ENCODE measurements at regions not wholly inside any gene's neighbourhood (a gene's known extent, or its start where the extent isn't known, plus 50 kb on each side); places are given as distances from the start of the nearest gene placed in this dataset.
"Not testable (repeated sequence)": the region's sequence is repeated elsewhere in the genome, so short reads cannot be mapped to it uniquely, and the experiment has no call there.

DNA sequence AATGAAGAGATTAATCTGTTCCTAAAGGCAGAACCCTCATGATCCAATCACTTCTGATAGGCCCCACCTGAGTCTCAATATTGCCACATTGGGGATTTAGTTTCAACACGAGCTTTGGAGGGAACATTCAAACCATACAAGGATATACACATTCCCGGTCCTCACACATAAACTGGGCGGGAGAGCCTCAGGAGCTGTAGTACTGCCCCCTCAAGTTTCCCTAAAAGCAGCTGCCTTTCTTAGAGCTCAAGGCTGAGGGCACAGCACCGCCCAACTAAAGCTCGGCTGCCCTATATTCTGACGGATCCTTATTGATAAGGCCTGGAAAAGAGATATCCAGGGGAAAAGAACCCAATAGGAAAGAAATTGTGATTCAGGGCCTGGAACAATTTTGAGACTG, 83.0 kb downstream of the GADD45G start:
- DNase-seq (ENCODE audit: low spot score in 2 of 2, unreplicated experiment in 2 of 2): no peak
- TF ChIP-seq, protein P1, sequence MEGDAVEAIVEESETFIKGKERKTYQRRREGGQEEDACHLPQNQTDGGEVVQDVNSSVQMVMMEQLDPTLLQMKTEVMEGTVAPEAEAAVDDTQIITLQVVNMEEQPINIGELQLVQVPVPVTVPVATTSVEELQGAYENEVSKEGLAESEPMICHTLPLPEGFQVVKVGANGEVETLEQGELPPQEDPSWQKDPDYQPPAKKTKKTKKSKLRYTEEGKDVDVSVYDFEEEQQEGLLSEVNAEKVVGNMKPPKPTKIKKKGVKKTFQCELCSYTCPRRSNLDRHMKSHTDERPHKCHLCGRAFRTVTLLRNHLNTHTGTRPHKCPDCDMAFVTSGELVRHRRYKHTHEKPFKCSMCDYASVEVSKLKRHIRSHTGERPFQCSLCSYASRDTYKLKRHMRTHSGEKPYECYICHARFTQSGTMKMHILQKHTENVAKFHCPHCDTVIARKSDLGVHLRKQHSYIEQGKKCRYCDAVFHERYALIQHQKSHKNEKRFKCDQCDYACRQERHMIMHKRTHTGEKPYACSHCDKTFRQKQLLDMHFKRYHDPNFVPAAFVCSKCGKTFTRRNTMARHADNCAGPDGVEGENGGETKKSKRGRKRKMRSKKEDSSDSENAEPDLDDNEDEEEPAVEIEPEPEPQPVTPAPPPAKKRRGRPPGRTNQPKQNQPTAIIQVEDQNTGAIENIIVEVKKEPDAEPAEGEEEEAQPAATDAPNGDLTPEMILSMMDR (IDR thresholded peaks at IDR 0.05; ENCODE audit: unreplicated experiment): no peak
- H3K27me3 Mint-ChIP-seq (ENCODE audit: low read depth): no peaks in the 10 kb centered on the region
- H3K36me3 Mint-ChIP-seq: no peaks in the 10 kb centered on the region
- peaks cover 12% of the 10 kb centered on the region for H3K4me1 Mint-ChIP-seq
- H3K9me3 Mint-ChIP-seq: no peaks in the 10 kb centered on the region
- H3K27ac Mint-ChIP-seq: no peak overlapping the region
- no peak overlapping the region for H3K4me3 Mint-ChIP-seq

DNA sequence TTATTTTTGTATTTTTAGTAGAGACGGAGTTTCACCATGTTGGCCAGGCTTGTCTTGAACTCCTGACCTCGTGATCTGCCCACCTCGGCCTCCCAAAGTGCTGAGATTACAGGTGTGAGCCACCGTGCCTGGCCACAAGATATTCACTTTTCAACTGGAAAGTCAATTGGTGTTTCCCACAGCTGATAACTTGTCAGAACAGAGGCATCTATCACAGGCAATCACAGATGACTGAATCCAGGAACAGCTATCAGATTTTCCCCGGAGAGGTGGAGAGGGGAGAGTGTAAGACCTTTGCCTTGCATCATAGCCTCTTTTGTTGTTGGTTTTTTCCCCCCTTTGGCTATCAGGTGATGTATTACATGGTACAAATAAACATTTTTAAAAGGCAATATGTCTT, 84.5 kb downstream of the GADD45G start:
- DNase-seq (ENCODE audit: low spot score in 2 of 2, unreplicated experiment in 2 of 2); H3K27ac Mint-ChIP-seq; H3K36me3 Mint-ChIP-seq; H3K27me3 Mint-ChIP-seq (ENCODE audit: low read depth); H3K4me3 Mint-ChIP-seq; H3K9me3 Mint-ChIP-seq: not testable (repeated sequence)
- peaks cover 12% of the 10 kb centered on the region for H3K4me1 Mint-ChIP-seq

DNA sequence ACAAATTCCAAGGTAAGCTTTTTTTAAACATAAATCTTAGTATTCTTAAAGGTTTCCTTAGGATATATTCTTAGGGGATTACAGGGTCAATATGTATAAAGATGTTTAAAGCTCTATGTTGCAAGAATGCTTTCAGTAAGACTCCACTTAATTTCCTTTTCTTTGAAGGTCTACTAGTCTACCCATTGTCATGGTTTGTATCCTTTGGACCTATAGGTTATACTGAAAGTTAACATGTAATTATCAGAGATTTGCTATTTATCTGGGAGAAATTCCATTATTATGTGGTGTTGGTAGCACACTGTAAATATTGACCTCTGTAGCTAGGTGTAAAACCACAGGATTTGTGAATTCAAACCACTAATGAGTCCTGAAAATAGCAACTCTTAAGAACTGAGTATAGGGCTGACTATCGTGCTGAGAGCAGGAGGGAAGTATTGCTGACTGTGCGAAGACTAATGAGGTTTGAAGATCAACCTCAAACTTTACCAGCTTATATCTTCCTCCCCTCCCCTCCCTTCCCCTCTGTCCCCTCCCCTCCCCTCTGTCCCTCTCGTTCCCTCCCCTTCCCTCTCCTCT, 85.6 kb downstream of the GADD45G start:
- DNase-seq (ENCODE audit: low spot score in 2 of 2, unreplicated experiment in 2 of 2): no peak
- H3K27me3 Mint-ChIP-seq (ENCODE audit: low read depth): no peaks in the 10 kb centered on the region
- TF ChIP-seq, protein P1 (IDR thresholded peaks at IDR 0.05; ENCODE audit: unreplicated experiment): no peak
- H3K4me1 Mint-ChIP-seq: peaks cover 12% of the 10 kb centered on the region
- H3K27ac Mint-ChIP-seq: no peak overlapping the region
- no peak overlapping the region for H3K4me3 Mint-ChIP-seq
- H3K36me3 Mint-ChIP-seq: no peaks in the 10 kb centered on the region
- no peaks in the 10 kb centered on the region for H3K9me3 Mint-ChIP-seq

DNA sequence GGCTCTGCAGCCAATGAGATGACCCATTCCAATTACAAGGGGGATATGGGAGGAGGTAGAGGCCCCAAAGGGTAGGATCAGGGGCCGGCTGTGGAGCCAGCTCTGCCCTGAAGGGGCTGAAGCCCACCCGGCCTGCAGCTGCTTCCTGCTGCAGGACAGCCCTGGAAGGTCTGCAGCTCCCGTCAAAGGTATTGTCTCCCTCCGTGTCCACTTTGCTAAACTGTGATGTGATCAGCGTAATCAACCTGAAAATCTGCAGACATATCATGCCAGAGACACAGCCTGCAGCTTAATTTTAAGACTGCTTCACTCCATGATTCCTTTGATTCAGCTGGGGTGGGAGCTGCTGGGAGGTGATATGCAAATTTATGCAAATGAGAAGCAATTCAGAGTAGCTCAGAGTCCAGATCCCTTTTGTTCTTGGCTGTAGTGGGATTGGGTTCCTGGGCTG, 90.7 kb downstream of the GADD45G start:
- H3K4me3 Mint-ChIP-seq: no peak overlapping the region
- no peak for DNase-seq (ENCODE audit: low spot score in 2 of 2, unreplicated experiment in 2 of 2)
- H3K9me3 Mint-ChIP-seq: no peaks in the 10 kb centered on the region
- H3K36me3 Mint-ChIP-seq: no peaks in the 10 kb centered on the region
- TF ChIP-seq, protein P1 (IDR thresholded peaks at IDR 0.05; ENCODE audit: unreplicated experiment): no peak
- H3K27me3 Mint-ChIP-seq (ENCODE audit: low read depth): no peaks in the 10 kb centered on the region
- H3K27ac Mint-ChIP-seq: no peak overlapping the region
- H3K4me1 Mint-ChIP-seq: no peaks in the 10 kb centered on the region

DNA sequence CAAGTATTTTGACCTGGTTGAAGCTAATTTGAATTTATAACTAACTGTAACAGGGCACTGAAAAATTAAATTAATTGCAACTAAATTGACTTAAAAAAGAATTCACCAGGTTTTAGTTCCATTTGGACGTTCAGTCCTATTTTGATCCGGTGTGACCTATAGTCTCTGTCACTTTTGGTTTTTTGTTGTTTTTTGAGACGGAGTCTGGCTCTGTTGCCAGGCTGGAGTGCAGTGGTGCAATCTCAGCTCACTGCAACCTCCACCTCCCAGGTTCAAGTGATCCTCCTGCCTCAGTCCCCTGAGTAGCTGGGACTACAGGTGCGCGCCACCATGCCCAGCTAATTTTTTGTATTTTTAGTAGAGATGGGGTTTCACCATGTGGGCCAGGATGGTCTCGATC, 91.2 kb downstream of the GADD45G start:
- not testable (repeated sequence) for H3K27me3 Mint-ChIP-seq (ENCODE audit: low read depth); H3K36me3 Mint-ChIP-seq; H3K4me1 Mint-ChIP-seq; DNase-seq (ENCODE audit: low spot score in 2 of 2, unreplicated experiment in 2 of 2); H3K4me3 Mint-ChIP-seq; H3K27ac Mint-ChIP-seq; H3K9me3 Mint-ChIP-seq

DNA sequence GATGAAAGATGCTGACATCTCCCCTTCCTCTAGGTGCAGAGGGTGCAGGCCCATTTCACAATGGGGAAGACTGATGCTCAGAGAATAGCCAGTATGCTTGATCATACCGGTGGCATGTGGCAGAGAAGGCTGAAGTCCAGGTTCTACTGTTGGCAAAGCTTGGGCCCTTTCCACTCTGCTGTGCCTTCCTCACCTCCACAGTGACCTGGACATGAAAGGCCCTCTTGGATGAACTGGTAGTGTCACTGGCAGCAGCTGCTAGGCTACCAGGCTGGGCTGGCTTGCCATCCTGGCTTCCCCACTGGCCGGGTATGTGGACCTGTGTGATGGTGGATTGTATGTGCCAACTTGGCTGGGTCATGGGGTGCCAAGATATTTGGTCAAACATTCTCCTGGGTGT, 92.0 kb downstream of the GADD45G start:
- Mint-ChIP-seq H3K36me3 (no peaks in the 10 kb centered on the region), H3K4me3 (no peak overlapping the region), H3K9me3 (no peaks in the 10 kb centered on the region), H3K27ac (no peak overlapping the region), H3K4me1 (no peaks in the 10 kb centered on the region), H3K27me3 (ENCODE audit: low read depth) (no peaks in the 10 kb centered on the region)
- DNase-seq (ENCODE audit: low spot score in 2 of 2, unreplicated experiment in 2 of 2): no peak
- TF ChIP-seq, protein P1 (IDR thresholded peaks at IDR 0.05; ENCODE audit: unreplicated experiment): no peak

DNA sequence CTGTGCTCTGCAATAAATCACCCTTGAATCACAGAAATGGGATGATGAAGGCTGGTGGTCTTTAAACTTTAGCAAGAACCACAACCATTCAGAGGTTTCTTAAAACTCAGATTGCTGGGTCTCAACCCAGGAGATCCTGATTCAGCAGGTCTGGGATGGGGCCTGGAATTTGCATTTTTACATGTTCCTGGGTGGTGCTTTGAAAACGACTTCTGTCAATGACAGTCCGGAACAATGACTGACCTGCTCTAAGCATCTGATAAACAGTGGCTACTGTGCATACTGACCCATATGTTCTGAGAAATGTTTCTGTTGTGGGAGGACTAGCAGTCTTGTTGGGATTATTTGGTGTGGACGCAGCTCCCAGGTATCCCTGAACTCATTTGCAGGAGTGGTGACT, 92.7 kb downstream of the GADD45G start:
- no peaks in the 10 kb centered on the region for H3K36me3 Mint-ChIP-seq
- no peak for DNase-seq (ENCODE audit: low spot score in 2 of 2, unreplicated experiment in 2 of 2)
- no peaks in the 10 kb centered on the region for H3K4me1 Mint-ChIP-seq
- TF ChIP-seq, protein P1 (IDR thresholded peaks at IDR 0.05; ENCODE audit: unreplicated experiment): no peak
- no peaks in the 10 kb centered on the region for H3K27me3 Mint-ChIP-seq (ENCODE audit: low read depth)
- no peak overlapping the region for H3K27ac Mint-ChIP-seq
- H3K4me3 Mint-ChIP-seq: no peak overlapping the region
- H3K9me3 Mint-ChIP-seq: no peaks in the 10 kb centered on the region

Measured in mesothelial cell of epicardium (in vitro differentiated cells).